ENCODE measurements at regions not wholly inside any gene's neighbourhood (a gene's known extent, or its start where the extent isn't known, plus 50 kb on each side); places are given as distances from the start of the nearest gene placed in this dataset.

- Histone ChIP-seq H3K27me3 (ENCODE audit: insufficient read depth, poor library complexity, severe bottlenecking) (no peaks in the 10 kb centered on the region), H3K4me3 (ENCODE audit: severe bottlenecking) (no peak overlapping the region), H3K4me1 (ENCODE audit: insufficient read depth, poor library complexity, severe bottlenecking) (no peaks in the 10 kb centered on the region), H3K9me3 (ENCODE audit: severe bottlenecking) (peaks cover 1% of the 10 kb centered on the region), H3K27ac (ENCODE audit: poor library complexity, severe bottlenecking) (no peak overlapping the region), H3K36me3 (ENCODE audit: low read depth) (no peaks in the 10 kb centered on the region)
- DNase-seq (ENCODE audit: low spot score) = no peak
- ATAC-seq (ENCODE audit: low read depth) = peak; percentile 66; the same call in 2 of the 3 replicates
- no peak for TF ChIP-seq CTCF (IDR thresholded peaks at IDR 0.05; ENCODE audit: poor library complexity, severe bottlenecking)
Observed at GRCh38 chr2:16546128-16546754, 119.4 kb downstream of the CYRIA start.

- DNase-seq (ENCODE audit: low spot score) (no peak), ATAC-seq (ENCODE audit: low read depth) (no peak)
- H3K36me3 ChIP-seq (ENCODE audit: low read depth) = no peaks in the 10 kb centered on the region
- no peak for TF ChIP-seq CTCF (IDR thresholded peaks at IDR 0.05; ENCODE audit: poor library complexity, severe bottlenecking)
- peaks cover 10% of the 10 kb centered on the region for H3K4me1 ChIP-seq (ENCODE audit: insufficient read depth, poor library complexity, severe bottlenecking)
- H3K27me3 ChIP-seq (ENCODE audit: insufficient read depth, poor library complexity, severe bottlenecking) = no peaks in the 10 kb centered on the region
- peaks cover 1% of the 10 kb centered on the region for H3K9me3 ChIP-seq (ENCODE audit: severe bottlenecking)
- no peak overlapping the region for H3K4me3 ChIP-seq (ENCODE audit: severe bottlenecking)
- no peak overlapping the region for H3K27ac ChIP-seq (ENCODE audit: poor library complexity, severe bottlenecking)
Observed at GRCh38 chr2:16538707-16539106, 126.9 kb downstream of the CYRIA start.

GRCh38 chr2:16537347-16537746 is 128.3 kb downstream of the CYRIA start:
- H3K9me3 ChIP-seq (ENCODE audit: severe bottlenecking) = peaks cover 1% of the 10 kb centered on the region
- H3K4me1 ChIP-seq (ENCODE audit: insufficient read depth, poor library complexity, severe bottlenecking) = peaks cover 10% of the 10 kb centered on the region
- TF ChIP-seq CTCF (IDR thresholded peaks at IDR 0.05; ENCODE audit: poor library complexity, severe bottlenecking) = no peak
- H3K36me3 ChIP-seq (ENCODE audit: low read depth) = no peaks in the 10 kb centered on the region
- ATAC-seq (ENCODE audit: low read depth) (peak; percentile 98), DNase-seq (ENCODE audit: low spot score) (no peak)
- no peak overlapping the region for H3K4me3 ChIP-seq (ENCODE audit: severe bottlenecking)
- H3K27ac ChIP-seq (ENCODE audit: poor library complexity, severe bottlenecking) = no peak overlapping the region
- H3K27me3 ChIP-seq (ENCODE audit: insufficient read depth, poor library complexity, severe bottlenecking) = no peaks in the 10 kb centered on the region

GRCh38 chr2:16526193-16526592 is 139.4 kb downstream of the CYRIA start:
- Histone ChIP-seq H3K27me3 (ENCODE audit: insufficient read depth, poor library complexity, severe bottlenecking) (no peaks in the 10 kb centered on the region), H3K4me3 (ENCODE audit: severe bottlenecking) (no peak overlapping the region), H3K9me3 (ENCODE audit: severe bottlenecking) (no peaks in the 10 kb centered on the region), H3K4me1 (ENCODE audit: insufficient read depth, poor library complexity, severe bottlenecking) (no peaks in the 10 kb centered on the region), H3K27ac (ENCODE audit: poor library complexity, severe bottlenecking) (no peak overlapping the region), H3K36me3 (ENCODE audit: low read depth) (no peaks in the 10 kb centered on the region)
- no peak for TF ChIP-seq CTCF (IDR thresholded peaks at IDR 0.05; ENCODE audit: poor library complexity, severe bottlenecking)
- DNase-seq (ENCODE audit: low spot score) (no peak), ATAC-seq (ENCODE audit: low read depth) (no peak)

GRCh38 chr2:16525265-16525887 is 140.3 kb downstream of the CYRIA start:
- no peak overlapping the region for H3K27ac ChIP-seq (ENCODE audit: poor library complexity, severe bottlenecking)
- H3K9me3 ChIP-seq (ENCODE audit: severe bottlenecking) = no peaks in the 10 kb centered on the region
- no peaks in the 10 kb centered on the region for H3K27me3 ChIP-seq (ENCODE audit: insufficient read depth, poor library complexity, severe bottlenecking)
- H3K4me1 ChIP-seq (ENCODE audit: insufficient read depth, poor library complexity, severe bottlenecking) = no peaks in the 10 kb centered on the region
- TF ChIP-seq CTCF (IDR thresholded peaks at IDR 0.05; ENCODE audit: poor library complexity, severe bottlenecking) = peak; percentile 36
- H3K36me3 ChIP-seq (ENCODE audit: low read depth) = no peaks in the 10 kb centered on the region
- no peak overlapping the region for H3K4me3 ChIP-seq (ENCODE audit: severe bottlenecking)
- DNase-seq (ENCODE audit: low spot score) (no peak), ATAC-seq (ENCODE audit: low read depth) (no peak)

Measured in RWPE2 (cell line).